ENCODE measurements at regions not wholly inside any gene's neighbourhood (a gene's known extent, or its start where the extent isn't known, plus 50 kb on each side); places are given as distances from the start of the nearest gene placed in this dataset.

DNA sequence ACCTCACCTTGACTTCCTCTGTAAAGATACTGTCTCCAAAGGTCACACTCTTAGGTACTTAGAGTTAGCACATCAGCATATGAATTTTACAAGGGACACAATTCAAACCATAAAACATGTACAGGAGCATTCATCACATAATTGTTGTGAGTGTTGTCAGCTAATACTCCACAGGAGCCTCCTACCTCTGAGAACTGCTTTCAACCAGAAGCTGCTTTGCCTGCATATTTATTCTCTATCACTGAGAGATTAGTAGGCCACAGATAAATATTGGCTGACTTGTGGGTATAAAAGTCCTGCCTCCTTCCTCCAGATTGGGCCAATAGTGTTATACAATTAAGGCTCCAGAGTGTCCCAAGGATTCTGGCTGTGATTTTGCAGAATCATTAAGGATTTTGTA lies 1207.0 kb downstream of the XPNPEP1 start (continued):
- TF ChIP-seq SP4 (IDR thresholded peaks at IDR 0.05; ENCODE audit: low read length) (no peak), EZH2 (IDR thresholded peaks at IDR 0.05; ENCODE audit: low read depth, low read length, severe bottlenecking) (no peak), JUND (IDR thresholded peaks at IDR 0.05; ENCODE audit: low read length) (no peak), RXRA (IDR thresholded peaks at IDR 0.05; ENCODE audit: insufficient read depth, low read depth, low read length) (no peak)
- TF ChIP-seq, protein P1, sequence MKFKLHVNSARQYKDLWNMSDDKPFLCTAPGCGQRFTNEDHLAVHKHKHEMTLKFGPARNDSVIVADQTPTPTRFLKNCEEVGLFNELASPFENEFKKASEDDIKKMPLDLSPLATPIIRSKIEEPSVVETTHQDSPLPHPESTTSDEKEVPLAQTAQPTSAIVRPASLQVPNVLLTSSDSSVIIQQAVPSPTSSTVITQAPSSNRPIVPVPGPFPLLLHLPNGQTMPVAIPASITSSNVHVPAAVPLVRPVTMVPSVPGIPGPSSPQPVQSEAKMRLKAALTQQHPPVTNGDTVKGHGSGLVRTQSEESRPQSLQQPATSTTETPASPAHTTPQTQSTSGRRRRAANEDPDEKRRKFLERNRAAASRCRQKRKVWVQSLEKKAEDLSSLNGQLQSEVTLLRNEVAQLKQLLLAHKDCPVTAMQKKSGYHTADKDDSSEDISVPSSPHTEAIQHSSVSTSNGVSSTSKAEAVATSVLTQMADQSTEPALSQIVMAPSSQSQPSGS (IDR thresholded peaks at IDR 0.05; ENCODE audit: low read length), result no peak
